Breast epithelium (tissue), 4 donors: ENCODE measurements at regions not wholly inside any gene's neighbourhood (a gene's known extent, or its start where the extent isn't known, plus 50 kb on each side); places are given as distances from the start of the nearest gene placed in this dataset.
"Not testable (repeated sequence)": the region's sequence is repeated elsewhere in the genome, so short reads cannot be mapped to it uniquely, and the experiment has no call there.

Experiments used
- DNase-seq, 2 donors: peaks; one replicate each; pipeline ENCODE4 v3.0.0-alpha.2; 2019; ENCODE audit warnings: low spot score in 2 of 2
- H3K27ac ChIP-seq, 2 donors: fragments of 200-600 bp; sonication (generic) in 1 of 2; one replicate each; pipeline ENCODE4 v1.5.1; 2016 to 2019; ENCODE audit warnings: mild to moderate bottlenecking in 1 of 2
- H3K27me3 ChIP-seq, 2 donors: fragments of 200-600 bp; sonication (generic) in 1 of 2; one replicate each; pipeline versions ENCODE4 v1.5.1 to v1.6.0; 2017 to 2019; ENCODE audit warnings: control low read depth in 1 of 2, mild to moderate bottlenecking in 1 of 2
- H3K36me3 ChIP-seq: fragments of 200-600 bp; one replicate; pipeline ENCODE4 v1.5.1; 2019
- H3K4me1 ChIP-seq, 2 donors: fragments of 200-600 bp; sonication (generic); one replicate each; pipeline ENCODE4 v1.5.1; 2016 to 2019; ENCODE audit warnings: control low read depth in 1 of 2
- H3K4me3 ChIP-seq, 3 donors: fragments of 200-600 bp; sonication (generic); 1 replicate in 2 of 3; 2 replicates in 1 of 3; pipeline ENCODE4 v1.5.1; 2016 to 2019; ENCODE audit warnings: mild to moderate bottlenecking in 3 of 3, moderate library complexity in 2 of 3
- H3K9me3 ChIP-seq, 2 donors: fragments of 200-600 bp; sonication (generic) in 1 of 2; one replicate each; pipeline ENCODE4 v1.5.1; 2016 to 2019; ENCODE audit warnings: control low read depth in 1 of 2
- POLR2A ChIP-seq: fragments of 450-650 bp; IDR thresholded peaks from one replicate; pipeline ENCODE4 v1.6.1; 2016; ENCODE audit warnings: antibody characterized with exemption, mild to moderate bottlenecking, moderate library complexity
- POLR2AphosphoS5 ChIP-seq, 3 donors: sonication (generic); formaldehyde crosslinking; IDR thresholded peaks; one replicate each; pipeline ENCODE4 v1.6.1; 2017; ENCODE audit warnings: antibody characterized with exemption in 3 of 3
- intact Hi-C: fragments of 100-400 bp; cut with DNase I; formaldehyde crosslinking; loops from one replicate; pipeline ENCODE4 v1.15.1; 2023; ENCODE audit warnings: low total_unique reads
- TF ChIP-seq, protein P1 (sequence below), 3 donors: fragments of 450-650 bp; IDR thresholded peaks; one replicate each; pipeline ENCODE4 v1.5.1; 2016 to 2017; ENCODE audit warnings: antibody characterized with exemption in 3 of 3, mild to moderate bottlenecking in 3 of 3, moderate library complexity in 3 of 3

GRCh38 chr7:84855758-84856157 is 331.1 kb downstream of the SEMA3D start:
- TF ChIP-seq POLR2A (no peak), POLR2AphosphoS5 (IDR thresholded peaks at IDR 0.05) (no peak)
- TF ChIP-seq, protein P1, sequence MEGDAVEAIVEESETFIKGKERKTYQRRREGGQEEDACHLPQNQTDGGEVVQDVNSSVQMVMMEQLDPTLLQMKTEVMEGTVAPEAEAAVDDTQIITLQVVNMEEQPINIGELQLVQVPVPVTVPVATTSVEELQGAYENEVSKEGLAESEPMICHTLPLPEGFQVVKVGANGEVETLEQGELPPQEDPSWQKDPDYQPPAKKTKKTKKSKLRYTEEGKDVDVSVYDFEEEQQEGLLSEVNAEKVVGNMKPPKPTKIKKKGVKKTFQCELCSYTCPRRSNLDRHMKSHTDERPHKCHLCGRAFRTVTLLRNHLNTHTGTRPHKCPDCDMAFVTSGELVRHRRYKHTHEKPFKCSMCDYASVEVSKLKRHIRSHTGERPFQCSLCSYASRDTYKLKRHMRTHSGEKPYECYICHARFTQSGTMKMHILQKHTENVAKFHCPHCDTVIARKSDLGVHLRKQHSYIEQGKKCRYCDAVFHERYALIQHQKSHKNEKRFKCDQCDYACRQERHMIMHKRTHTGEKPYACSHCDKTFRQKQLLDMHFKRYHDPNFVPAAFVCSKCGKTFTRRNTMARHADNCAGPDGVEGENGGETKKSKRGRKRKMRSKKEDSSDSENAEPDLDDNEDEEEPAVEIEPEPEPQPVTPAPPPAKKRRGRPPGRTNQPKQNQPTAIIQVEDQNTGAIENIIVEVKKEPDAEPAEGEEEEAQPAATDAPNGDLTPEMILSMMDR (IDR thresholded peaks at IDR 0.05): no peak
- Histone ChIP-seq H3K4me3 (no peak overlapping the region), H3K36me3 (no peaks in the 10 kb centered on the region), H3K9me3 (no peaks in the 10 kb centered on the region), H3K27me3 (no peaks in the 10 kb centered on the region), H3K4me1 (no peaks in the 10 kb centered on the region), H3K27ac (no peak overlapping the region)
- intact Hi-C loops: no loop called here
- DNase-seq: no peak

- H3K4me3 ChIP-seq, DNase-seq, H3K27me3 ChIP-seq, H3K4me1 ChIP-seq, H3K36me3 ChIP-seq, H3K9me3 ChIP-seq, H3K27ac ChIP-seq, intact Hi-C loops: not testable (repeated sequence)
Measured at GRCh38 chr7:84848974-84849372, 337.9 kb downstream of the SEMA3D start.

GRCh38 chr7:84848219-84848973 is 338.5 kb downstream of the SEMA3D start:
- H3K9me3 ChIP-seq: no peaks in the 10 kb centered on the region
- H3K36me3 ChIP-seq: no peaks in the 10 kb centered on the region
- TF ChIP-seq, protein P1 (IDR thresholded peaks at IDR 0.05): no peak
- TF ChIP-seq POLR2AphosphoS5 (IDR thresholded peaks at IDR 0.05) (no peak), POLR2A (no peak)
- H3K27me3 ChIP-seq: no peaks in the 10 kb centered on the region
- no peaks in the 10 kb centered on the region for H3K4me1 ChIP-seq
- intact Hi-C loops: no loop called here
- no peak overlapping the region for H3K27ac ChIP-seq
- H3K4me3 ChIP-seq: no peak overlapping the region
- DNase-seq: no peak

DNA sequence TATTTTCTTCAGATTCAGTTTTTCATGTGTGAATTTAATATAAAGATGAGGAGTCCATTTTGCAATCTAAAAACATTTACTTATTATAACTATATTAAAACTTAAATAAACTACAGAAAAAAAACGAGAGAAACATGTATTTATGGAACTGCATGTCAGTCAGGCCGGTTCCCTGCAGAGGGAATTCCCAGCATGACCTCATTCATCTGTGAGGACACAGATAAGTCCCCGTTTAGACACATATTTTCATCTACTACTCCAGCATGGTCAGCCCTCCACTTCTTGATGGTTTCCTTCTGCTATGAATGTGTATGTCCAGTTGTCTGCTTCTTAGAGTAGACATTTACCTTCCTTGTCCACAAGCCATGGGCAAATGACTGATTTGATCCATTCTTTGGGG is 339.1 kb downstream of the SEMA3D start:
- intact Hi-C loops: no loop called here
- H3K9me3 ChIP-seq: no peaks in the 10 kb centered on the region
- H3K27me3 ChIP-seq: no peaks in the 10 kb centered on the region
- H3K4me3 ChIP-seq: no peak overlapping the region
- no peaks in the 10 kb centered on the region for H3K4me1 ChIP-seq
- TF ChIP-seq, protein P1 (IDR thresholded peaks at IDR 0.05): no peak
- TF ChIP-seq POLR2AphosphoS5 (IDR thresholded peaks at IDR 0.05) (no peak), POLR2A (no peak)
- H3K27ac ChIP-seq: no peak overlapping the region
- no peak for DNase-seq
- no peaks in the 10 kb centered on the region for H3K36me3 ChIP-seq

DNA sequence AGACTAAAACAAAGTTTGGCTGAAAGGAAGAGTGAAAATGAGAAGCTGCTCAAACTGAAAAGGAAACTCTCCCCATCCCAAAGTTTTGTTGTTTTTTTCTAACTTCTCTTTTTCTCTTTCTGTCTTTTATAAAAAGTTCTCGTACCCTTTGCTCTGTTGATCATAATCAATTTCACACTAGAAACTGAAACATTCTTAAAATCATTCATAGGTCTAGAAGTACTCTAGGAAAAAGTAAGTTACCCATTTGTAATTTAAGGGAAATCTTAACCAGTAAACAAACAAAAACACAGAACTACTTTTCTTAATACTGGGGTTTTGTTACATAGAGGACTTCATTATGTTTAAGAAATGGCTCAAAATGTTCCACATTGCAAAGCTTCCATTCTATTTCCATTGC is 339.8 kb downstream of the SEMA3D start:
- TF ChIP-seq POLR2AphosphoS5 (IDR thresholded peaks at IDR 0.05) (no peak), POLR2A (no peak)
- TF ChIP-seq, protein P1 (IDR thresholded peaks at IDR 0.05): no peak

GRCh38 chr7:84845971-84846370 is 340.9 kb downstream of the SEMA3D start:
- TF ChIP-seq, protein P1 (IDR thresholded peaks at IDR 0.05): no peak
- TF ChIP-seq POLR2AphosphoS5 (IDR thresholded peaks at IDR 0.05): no peak
- TF ChIP-seq POLR2A: no peak
- Histone ChIP-seq H3K36me3 (no peaks in the 10 kb centered on the region), H3K27me3 (no peaks in the 10 kb centered on the region), H3K9me3 (no peaks in the 10 kb centered on the region), H3K4me3 (no peak overlapping the region), H3K27ac (no peak overlapping the region), H3K4me1 (no peaks in the 10 kb centered on the region)
- DNase-seq: no peak
- intact Hi-C loops: no loop called here

More for the DNA sequence above, 339.8 kb downstream of the SEMA3D start:
- Histone ChIP-seq H3K27me3 (no peaks in the 10 kb centered on the region), H3K4me3 (no peak overlapping the region), H3K9me3 (no peaks in the 10 kb centered on the region), H3K27ac (no peak overlapping the region), H3K36me3 (no peaks in the 10 kb centered on the region), H3K4me1 (no peaks in the 10 kb centered on the region)
- intact Hi-C loops: no loop called here
- no peak for DNase-seq
